ENCODE measurements at regions not wholly inside any gene's neighbourhood (a gene's known extent, or its start where the extent isn't known, plus 50 kb on each side); places are given as distances from the start of the nearest gene placed in this dataset.

DNA sequence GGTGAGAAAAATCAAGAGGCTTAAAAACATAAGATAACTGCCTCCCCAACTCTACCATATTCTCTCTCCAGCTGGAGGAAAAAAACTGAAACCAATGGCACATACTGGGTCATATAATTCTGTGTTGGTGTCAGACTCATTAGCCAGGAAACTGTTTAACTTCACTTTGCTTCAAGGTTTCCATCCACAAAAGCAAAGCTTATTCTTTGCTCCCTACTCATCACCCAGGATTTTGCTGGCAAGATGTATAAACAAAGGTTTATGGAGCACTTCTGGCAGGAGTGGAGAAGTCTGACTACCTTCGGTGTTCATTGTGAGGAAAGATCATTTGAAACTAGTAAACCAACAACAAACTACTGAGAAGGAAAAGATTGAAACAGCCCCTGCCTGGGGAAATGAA, 197.5 kb upstream of the SERP2 start:
- no peak for DNase-seq (ENCODE audit: low spot score)

GRCh38 chr13:44180876-44181536, 192.6 kb upstream of the SERP2 start:
- no peak for DNase-seq (ENCODE audit: low spot score)

DNA sequence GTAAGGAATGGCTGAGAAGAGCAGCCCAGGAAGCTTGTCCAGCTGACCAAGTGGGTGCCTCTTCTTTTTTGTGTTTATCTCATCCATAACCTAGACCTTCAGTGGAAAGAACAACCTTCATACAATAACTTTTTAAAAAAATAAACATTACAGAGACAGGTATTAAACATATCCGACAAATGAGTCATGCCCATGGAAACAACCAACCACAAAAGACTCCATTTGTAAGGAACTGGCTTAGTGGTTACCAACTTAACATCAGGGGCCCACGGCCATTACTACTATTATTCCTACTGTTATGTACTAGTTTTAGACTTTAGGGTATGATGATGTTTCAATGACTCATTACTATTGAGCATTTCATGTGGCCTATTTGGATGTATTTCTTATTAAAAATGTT, 191.7 kb upstream of the SERP2 start:
- no peak for DNase-seq (ENCODE audit: low spot score)

DNA sequence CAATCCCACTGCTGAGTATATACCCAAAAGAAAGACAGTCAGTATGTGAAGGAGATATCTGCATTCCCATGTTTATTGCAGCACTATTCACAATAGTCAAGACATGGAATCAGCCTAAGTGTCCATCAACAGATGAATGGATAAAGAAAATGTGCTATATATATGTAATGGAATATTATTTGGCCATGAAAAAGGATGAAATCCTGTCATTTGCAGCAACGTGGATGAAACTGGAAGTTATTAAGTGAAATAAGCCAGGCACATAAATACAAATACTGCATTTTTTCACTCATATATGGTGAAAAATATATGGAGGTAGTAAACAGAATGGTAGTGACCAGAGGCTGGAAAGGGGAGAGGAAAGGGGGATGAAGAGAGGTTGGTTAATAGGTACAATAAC, 188.9 kb upstream of the SERP2 start:
- DNase-seq (ENCODE audit: low spot score), result no peak

DNA sequence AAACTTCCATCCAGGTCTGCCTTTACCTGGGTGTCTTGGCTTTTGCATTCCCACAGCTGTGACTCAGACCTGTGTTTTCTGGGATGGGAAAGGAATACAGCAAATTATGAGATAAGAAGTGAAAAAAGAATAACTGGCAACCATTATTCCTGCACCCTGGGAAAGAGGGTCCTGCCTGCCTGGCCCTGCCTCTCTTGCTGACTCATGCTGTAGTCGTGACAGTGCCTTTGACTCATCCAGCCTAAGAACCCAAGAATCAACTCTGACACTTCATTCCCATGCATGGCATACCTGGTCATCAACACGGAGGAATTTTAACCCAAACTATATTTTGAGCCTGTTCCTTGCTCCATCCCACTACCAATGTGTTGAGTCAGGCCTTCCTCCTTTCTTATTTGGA, 185.4 kb upstream of the SERP2 start:
- DNase-seq (ENCODE audit: low spot score), result no peak

DNA sequence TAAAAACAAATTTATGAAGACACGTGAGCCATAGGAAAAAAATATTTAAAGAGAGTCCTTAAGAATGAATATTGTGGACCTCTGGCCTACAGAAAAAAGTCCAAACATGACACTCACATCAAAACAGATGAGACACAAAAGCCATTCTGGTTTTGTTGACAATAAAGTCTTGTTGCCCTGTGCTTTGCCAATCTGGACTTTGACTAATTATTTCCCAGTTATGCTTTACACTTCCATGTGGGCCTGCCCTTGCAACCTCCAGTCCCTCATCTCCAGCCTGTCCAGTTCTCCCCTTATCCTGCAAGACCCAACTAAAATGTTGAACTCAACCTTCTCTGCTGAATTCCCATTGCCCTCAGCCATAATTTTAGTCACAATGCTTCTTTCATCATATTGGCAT, 184.5 kb upstream of the SERP2 start:
- no peak for DNase-seq (ENCODE audit: low spot score)

- no peak for DNase-seq (ENCODE audit: low spot score)
Measured at GRCh38 chr13:44191103-44191502, 182.5 kb upstream of the SERP2 start.

DNA sequence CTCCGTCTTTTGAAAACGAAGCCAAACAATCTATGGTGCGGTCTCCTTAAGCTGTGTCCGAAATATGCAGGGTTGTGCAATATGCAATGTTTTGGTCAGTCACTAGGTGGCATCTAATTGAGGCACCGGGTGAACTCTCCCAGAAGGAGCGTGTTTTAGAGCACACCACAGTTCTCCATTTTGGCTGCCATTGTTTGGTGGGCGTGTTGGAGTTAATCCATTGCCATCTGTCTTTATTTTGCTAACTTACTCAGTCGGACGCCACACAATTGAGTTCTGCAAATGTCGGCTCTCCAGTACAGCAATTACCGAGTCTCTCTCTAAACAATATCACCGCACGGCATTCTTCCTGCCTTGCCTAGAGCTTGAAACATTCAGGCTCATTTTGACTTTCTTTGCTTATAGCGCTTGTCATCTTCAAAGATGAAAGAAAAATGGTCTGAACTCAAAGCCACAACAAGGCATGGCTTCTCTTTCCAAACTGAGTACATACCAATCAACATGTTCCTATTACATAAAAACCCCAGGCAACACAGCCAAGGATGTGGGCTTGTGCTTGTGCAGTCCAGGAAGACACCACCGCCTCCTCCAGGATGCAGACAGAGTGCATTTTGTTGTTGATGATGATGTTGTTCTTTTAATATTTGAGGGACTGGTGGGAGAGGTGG, 182.0 kb upstream of the SERP2 start:
- DNase-seq (ENCODE audit: low spot score), result peak; percentile 75

- no peak for DNase-seq (ENCODE audit: low spot score)
Measured at GRCh38 chr13:44193731-44194130, 179.9 kb upstream of the SERP2 start.

DNA sequence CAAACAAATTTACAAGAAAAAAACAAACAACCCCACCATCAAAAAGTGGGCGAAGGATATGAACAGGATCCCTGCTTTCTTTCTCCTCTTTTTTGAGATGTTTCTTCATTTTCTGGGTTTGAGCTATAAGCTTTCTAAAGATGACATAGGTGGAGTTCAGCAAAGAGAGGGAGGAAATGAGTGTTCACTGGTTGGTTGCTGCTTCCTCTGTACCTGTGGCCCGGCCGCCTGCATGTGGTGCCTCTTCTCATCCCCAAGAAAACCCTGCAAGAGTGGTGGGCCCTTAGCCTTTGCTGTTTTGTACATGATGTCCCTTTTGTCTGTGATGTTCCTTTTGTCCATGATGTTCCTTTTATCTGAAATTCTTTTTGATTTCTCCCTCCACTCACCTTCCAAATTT, 178.4 kb upstream of the SERP2 start:
- DNase-seq (ENCODE audit: low spot score), result no peak

DNA sequence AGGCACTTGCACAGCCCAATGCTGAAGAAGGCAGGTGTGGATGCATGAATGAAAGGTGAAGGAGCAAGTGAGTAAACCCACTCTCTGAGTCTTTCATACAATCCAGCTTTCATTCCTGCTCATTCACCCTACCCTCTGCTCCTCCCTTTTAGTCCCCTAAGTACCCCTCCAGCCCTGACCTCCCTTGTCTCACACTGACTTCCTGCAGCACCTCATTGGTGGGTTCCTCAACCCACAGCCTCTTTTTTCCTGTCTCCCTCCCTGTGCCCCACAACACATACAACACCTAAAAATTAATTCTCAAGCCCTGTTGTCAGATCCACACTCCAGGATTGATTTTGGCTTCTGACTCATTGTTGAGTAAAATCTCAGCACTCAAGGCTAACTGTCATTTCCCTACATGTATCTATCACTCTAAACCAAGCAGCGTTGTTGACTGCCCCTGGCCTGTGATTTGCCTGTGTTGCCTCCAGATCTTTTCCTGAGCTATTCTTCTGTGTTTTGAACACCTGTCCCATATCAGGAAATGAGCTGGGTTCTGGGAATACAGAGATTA, 177.3 kb upstream of the SERP2 start:
- DNase-seq (ENCODE audit: low spot score), result no peak

- DNase-seq (ENCODE audit: low spot score), result no peak
Measured at GRCh38 chr13:44197791-44198770, 175.5 kb upstream of the SERP2 start.

DNA sequence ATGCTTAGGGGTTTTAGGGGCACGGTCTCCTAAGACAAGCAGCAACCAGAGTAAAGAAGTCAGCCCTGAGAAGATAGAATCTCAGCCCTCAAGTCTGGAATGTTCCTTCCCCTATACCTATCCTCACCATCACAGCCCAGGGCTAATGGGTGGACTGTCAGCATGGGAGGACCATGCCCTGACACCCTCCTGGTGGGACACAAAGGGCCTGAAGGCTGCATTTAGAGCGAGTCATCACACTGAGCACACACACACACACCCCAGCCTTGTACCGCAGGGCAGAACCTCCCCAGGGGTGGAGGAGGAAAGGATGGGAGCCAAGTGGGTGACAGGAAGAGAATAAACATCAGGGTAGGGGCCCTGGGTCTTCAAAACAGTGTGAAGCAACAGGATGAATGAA, 174.8 kb upstream of the SERP2 start:
- no peak for DNase-seq (ENCODE audit: low spot score)

GRCh38 chr13:44199627-44200207, 173.9 kb upstream of the SERP2 start:
- DNase-seq (ENCODE audit: low spot score), result peak; percentile 20

- DNase-seq (ENCODE audit: low spot score), result no peak
Measured at GRCh38 chr13:44206434-44206833, 167.2 kb upstream of the SERP2 start.

GRCh38 chr13:44207476-44207875, 166.1 kb upstream of the SERP2 start:
- DNase-seq (ENCODE audit: low spot score), result no peak

DNA sequence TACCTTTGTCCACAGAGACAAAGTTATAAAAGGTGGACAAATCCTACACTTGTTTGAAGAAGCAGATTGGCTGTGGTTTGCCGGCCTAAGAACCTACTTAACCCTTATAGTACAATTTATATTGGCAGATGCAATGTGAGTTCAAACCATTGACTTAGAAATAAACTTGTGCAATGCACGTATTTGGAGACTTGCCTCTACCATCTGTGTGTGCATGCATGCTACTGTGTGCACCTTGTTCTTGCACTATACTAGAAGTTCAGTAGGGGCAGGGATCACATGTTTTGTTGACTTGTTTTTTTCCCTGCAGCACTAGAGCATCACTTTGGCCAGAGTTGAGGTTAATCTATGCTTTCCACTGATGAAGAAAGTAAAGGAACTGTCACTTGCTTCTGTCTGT, 163.1 kb upstream of the SERP2 start:
- no peak for DNase-seq (ENCODE audit: low spot score)

- peak; percentile 89 for DNase-seq (ENCODE audit: low spot score)
Measured at GRCh38 chr13:44211286-44211685, 162.3 kb upstream of the SERP2 start.

GRCh38 chr13:44211704-44212346, 161.8 kb upstream of the SERP2 start:
- no peak for DNase-seq (ENCODE audit: low spot score)

DNA sequence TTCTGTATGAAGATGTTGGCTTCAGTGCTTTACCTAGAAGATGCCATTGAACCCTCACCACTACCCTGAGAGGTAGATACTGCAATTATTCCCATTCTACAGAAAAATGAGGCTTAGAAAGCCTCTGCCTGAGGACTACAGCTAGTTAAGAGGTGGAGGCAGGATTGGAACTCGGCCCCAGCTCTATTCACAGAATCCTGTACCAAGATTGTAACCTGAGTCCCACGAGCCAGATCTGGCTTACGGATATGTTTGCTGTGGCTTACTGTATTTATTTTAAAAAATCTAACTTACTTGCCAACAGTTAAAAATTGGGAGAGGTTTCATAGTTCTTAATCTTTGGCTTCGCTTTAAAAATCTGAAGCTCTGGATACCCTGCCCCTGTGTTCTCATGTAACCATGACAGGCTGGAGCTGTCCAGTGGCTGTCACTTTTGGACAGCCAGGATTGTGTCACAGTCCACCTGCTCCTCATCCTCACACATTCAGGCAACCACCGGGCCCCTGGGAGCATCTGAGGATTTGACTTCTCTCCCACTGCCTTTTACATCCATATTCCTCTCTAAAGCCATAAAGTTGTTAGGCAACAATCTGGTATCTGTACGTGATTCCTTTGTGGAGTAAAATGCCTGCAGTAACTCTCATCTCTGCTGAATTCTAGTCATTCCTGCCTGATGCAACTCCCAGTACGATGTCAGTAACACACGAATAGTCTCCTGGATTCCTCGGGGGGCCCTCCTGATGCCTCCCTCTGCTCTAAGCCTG, 160.8 kb upstream of the SERP2 start:
- no peak for DNase-seq (ENCODE audit: low spot score)
